ENCODE measurements at regions not wholly inside any gene's neighbourhood (a gene's known extent, or its start where the extent isn't known, plus 50 kb on each side); places are given as distances from the start of the nearest gene placed in this dataset.

GRCh38 chr7:108997480-108997879 lies 427.8 kb downstream of the DNAJB9 start:
- TF ChIP-seq CTCF (IDR thresholded peaks at IDR 0.05): no peak
- DNase-seq (ENCODE audit: low spot score): no peak
- no peak overlapping the region for H3K27ac ChIP-seq
- no peak overlapping the region for H3K4me3 ChIP-seq

GRCh38 chr7:109003742-109004141 lies 434.1 kb downstream of the DNAJB9 start:
- no peak for DNase-seq (ENCODE audit: low spot score)
- no peak overlapping the region for H3K27ac ChIP-seq
- H3K4me3 ChIP-seq: no peak overlapping the region
- no peak for TF ChIP-seq CTCF (IDR thresholded peaks at IDR 0.05)

GRCh38 chr7:109009636-109010035 lies 440.0 kb downstream of the DNAJB9 start:
- no peak for TF ChIP-seq CTCF (IDR thresholded peaks at IDR 0.05)
- Histone ChIP-seq H3K4me3 (no peak overlapping the region), H3K27ac (no peak overlapping the region)
- no peak for DNase-seq (ENCODE audit: low spot score)

GRCh38 chr7:109020251-109020650 lies 450.6 kb downstream of the DNAJB9 start:
- Histone ChIP-seq H3K4me3 (no peak overlapping the region), H3K27ac (no peak overlapping the region)
- TF ChIP-seq CTCF (IDR thresholded peaks at IDR 0.05): no peak
- DNase-seq (ENCODE audit: low spot score): no peak

- no peak for DNase-seq (ENCODE audit: low spot score)
- Histone ChIP-seq H3K4me3 (no peak overlapping the region), H3K27ac (no peak overlapping the region)
- no peak for TF ChIP-seq CTCF (IDR thresholded peaks at IDR 0.05)
These were observed 451.7 kb downstream of the DNAJB9 start for GRCh38 chr7:109021390-109021789.

- H3K4me3 ChIP-seq: no peak overlapping the region
- no peak for TF ChIP-seq CTCF (IDR thresholded peaks at IDR 0.05)
- no peak for DNase-seq (ENCODE audit: low spot score)
- H3K27ac ChIP-seq: no peak overlapping the region
These were observed 460.2 kb downstream of the DNAJB9 start for GRCh38 chr7:109029866-109030265.

- H3K27ac ChIP-seq: no peak overlapping the region
- TF ChIP-seq CTCF (IDR thresholded peaks at IDR 0.05): no peak
- DNase-seq (ENCODE audit: low spot score): no peak
- H3K4me3 ChIP-seq: no peak overlapping the region
These were observed 475.0 kb downstream of the DNAJB9 start for GRCh38 chr7:109044691-109045090.
